ENCODE measurements at regions not wholly inside any gene's neighbourhood (a gene's known extent, or its start where the extent isn't known, plus 50 kb on each side); places are given as distances from the start of the nearest gene placed in this dataset.

GRCh38 chr2:143907801-143908200, 612.1 kb downstream of the ZEB2 start:
- no peak for TF ChIP-seq CTCF (IDR thresholded peaks at IDR 0.05 in 8 of 11, conservative IDR thresholded peaks at IDR 0.05 in 3 of 11)
- no peak for TF ChIP-seq POLR2A (IDR thresholded peaks at IDR 0.05)

Data from spleen (tissue), 7 donors.